ENCODE measurements at regions not wholly inside any gene's neighbourhood (a gene's known extent, or its start where the extent isn't known, plus 50 kb on each side); places are given as distances from the start of the nearest gene placed in this dataset.

DNA sequence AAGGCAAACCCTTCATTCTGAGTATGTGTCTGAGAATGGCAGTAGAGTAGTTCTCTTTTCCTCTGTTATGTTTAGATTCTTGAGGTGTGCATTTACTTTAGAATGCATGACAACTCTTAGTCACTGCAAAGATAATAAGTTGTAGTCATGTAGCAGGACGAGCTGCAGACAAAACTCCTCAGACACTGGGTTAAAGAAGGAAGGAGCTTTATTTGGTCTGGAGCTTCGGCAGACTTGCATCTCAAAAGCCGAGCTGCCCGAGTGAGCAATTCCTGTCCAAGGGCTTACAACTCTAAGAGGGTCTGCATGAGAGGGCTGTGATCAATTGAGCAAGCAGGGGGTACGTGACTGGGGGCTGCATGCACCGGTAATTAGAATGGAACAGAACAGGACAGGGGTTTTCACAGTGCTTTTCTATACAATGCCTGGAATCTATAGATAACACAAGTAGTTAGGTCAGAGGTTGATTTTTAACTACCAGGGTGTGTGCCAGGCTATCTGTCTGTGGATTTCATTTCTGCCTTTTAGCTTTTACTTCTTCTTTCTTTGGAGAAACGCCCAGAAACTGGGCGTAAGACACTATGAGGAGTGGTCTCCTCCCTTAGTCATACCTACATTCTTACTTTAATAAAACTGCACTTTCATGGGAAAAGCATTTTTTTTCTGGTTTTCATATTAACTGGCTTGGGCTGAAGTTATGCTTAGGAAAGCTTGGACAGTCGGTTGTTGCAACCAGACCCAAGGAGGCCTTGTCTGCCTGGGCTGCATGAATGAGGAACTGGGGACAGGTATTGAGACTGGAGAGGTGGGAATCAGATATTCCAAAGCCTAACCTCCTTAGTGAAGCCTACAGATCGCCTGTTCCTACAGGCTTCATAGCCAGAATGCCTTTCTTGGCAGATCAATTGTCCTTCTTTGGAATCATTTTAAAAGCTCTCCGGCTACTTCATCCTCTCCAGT, 115.1 kb downstream of the RHOU start:
- DNase-seq = no peak
- Mint-ChIP-seq H3K4me3 (no peak overlapping the region), H3K9me3 (peaks cover 5% of the 10 kb centered on the region)

DNA sequence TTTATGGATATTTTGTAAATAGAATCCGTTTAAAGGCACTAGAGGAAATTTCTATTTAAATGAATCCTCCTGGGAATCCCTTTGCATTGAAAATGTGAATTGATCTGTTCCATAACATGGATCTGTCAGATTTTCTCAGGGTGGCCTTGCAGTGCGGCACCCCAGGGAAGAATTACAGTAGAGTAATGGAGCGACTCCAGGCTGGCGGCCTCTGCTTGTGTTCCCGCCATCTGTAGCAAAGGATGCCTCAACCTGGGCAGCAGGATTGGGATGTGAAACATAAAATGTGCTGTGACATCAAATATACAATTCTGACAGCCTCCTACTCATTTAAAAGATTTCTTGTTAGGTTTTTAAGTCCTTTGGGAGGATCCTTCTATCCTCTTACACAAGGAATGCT, 115.9 kb downstream of the RHOU start:
- Mint-ChIP-seq H3K27me3 (ENCODE audit: insufficient read depth) (peaks cover 2% of the 10 kb centered on the region; the same call in 1 of the 2 replicates), H3K27ac (no peak overlapping the region), H3K36me3 (ENCODE audit: low read depth) (no peaks in the 10 kb centered on the region), H3K4me1 (ENCODE audit: low read depth) (no peaks in the 10 kb centered on the region), H3K9me3 (peaks cover 5% of the 10 kb centered on the region), H3K4me3 (no peak overlapping the region)
- TF ChIP-seq, protein P1, sequence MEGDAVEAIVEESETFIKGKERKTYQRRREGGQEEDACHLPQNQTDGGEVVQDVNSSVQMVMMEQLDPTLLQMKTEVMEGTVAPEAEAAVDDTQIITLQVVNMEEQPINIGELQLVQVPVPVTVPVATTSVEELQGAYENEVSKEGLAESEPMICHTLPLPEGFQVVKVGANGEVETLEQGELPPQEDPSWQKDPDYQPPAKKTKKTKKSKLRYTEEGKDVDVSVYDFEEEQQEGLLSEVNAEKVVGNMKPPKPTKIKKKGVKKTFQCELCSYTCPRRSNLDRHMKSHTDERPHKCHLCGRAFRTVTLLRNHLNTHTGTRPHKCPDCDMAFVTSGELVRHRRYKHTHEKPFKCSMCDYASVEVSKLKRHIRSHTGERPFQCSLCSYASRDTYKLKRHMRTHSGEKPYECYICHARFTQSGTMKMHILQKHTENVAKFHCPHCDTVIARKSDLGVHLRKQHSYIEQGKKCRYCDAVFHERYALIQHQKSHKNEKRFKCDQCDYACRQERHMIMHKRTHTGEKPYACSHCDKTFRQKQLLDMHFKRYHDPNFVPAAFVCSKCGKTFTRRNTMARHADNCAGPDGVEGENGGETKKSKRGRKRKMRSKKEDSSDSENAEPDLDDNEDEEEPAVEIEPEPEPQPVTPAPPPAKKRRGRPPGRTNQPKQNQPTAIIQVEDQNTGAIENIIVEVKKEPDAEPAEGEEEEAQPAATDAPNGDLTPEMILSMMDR (IDR thresholded peaks at IDR 0.05) = no peak
- DNase-seq = no peak

More for the DNA sequence above, 115.1 kb downstream of the RHOU start:
- H3K4me1 Mint-ChIP-seq (ENCODE audit: low read depth) = no peaks in the 10 kb centered on the region
- no peaks in the 10 kb centered on the region for H3K36me3 Mint-ChIP-seq (ENCODE audit: low read depth)
- TF ChIP-seq, protein P1 (IDR thresholded peaks at IDR 0.05) = no peak
- no peak overlapping the region for H3K27ac Mint-ChIP-seq
- H3K27me3 Mint-ChIP-seq (ENCODE audit: insufficient read depth) = no peaks in the 10 kb centered on the region

DNA sequence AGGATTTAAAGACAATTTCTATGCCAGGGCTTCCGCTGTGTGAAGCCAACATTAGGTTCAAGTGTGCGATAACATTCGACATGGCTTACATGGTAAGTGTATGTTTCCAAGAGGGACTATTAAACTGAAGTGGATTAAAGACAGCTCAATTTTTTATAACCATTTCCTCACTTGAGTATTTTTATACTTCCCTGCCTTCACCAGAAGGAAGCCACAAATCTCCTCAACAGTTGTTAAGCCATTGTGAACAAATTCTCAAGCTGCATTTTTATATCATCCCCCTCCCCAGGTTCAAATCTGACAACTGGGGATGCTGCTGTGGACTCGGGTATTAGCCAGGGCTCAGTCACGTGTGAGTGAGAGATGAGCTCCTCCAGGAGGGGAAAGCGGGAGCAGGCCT, 116.3 kb downstream of the RHOU start:
- Mint-ChIP-seq H3K27ac (no peak overlapping the region), H3K4me3 (no peak overlapping the region), H3K27me3 (ENCODE audit: insufficient read depth) (peaks cover 2% of the 10 kb centered on the region; the same call in 1 of the 2 replicates), H3K36me3 (ENCODE audit: low read depth) (no peaks in the 10 kb centered on the region), H3K9me3 (peaks cover 5% of the 10 kb centered on the region), H3K4me1 (ENCODE audit: low read depth) (no peaks in the 10 kb centered on the region)
- DNase-seq = no peak
- TF ChIP-seq, protein P1 (IDR thresholded peaks at IDR 0.05) = no peak

DNA sequence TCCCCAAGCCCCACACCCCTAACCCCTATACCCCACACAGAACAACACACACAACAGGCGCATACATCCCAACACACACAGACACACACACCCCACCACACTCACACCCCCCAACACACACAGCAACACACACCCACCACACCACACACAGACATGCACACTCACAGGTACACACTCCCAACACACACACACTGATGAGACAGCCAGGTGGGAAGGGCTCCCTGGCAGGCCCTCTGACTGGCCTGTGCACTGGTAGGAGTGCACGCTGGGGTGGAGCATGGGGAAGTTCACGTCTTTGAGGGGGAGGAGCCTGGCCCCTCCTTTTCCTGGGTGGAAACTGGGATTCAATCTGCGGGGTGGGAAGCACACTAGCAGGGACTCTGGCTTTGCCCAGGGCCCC, 116.7 kb downstream of the RHOU start:
- Mint-ChIP-seq H3K9me3 (peaks cover 5% of the 10 kb centered on the region), H3K4me3 (no peak overlapping the region), H3K27ac (no peak overlapping the region), H3K4me1 (ENCODE audit: low read depth) (no peaks in the 10 kb centered on the region), H3K36me3 (ENCODE audit: low read depth) (no peaks in the 10 kb centered on the region), H3K27me3 (ENCODE audit: insufficient read depth) (peaks cover 2% of the 10 kb centered on the region; the same call in 1 of the 2 replicates)
- no peak for DNase-seq
- TF ChIP-seq, protein P1 (IDR thresholded peaks at IDR 0.05) = no peak

DNA sequence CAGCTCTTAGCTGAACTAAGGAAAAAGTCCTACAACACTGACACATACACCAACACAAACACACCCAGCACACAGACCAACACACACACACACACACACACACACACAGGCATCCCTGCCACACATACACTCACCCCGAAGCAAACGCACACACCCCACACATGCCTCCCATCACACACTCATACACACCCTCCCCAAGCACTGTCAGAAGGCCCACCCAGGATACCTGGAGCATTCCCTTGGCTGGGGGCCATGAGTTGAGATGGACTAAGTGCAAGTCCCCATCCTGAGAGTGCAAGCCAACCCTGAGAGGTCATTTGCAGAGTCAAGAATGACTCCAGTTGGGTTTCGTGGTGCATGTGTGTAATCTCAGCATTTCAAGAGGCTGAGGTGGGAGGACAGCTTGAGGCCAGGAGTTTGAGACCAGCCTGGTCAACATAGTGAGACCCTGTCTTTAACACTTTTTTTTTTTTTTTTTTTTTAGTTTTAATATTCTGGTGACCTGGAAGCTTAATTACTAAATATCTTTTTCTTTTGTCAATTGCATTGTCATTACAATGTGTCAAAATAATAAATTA, 117.3 kb downstream of the RHOU start:
- H3K27me3 Mint-ChIP-seq (ENCODE audit: insufficient read depth) = peaks cover 2% of the 10 kb centered on the region; the same call in 1 of the 2 replicates
- DNase-seq = no peak
- H3K4me1 Mint-ChIP-seq (ENCODE audit: low read depth) = no peaks in the 10 kb centered on the region
- no peaks in the 10 kb centered on the region for H3K36me3 Mint-ChIP-seq (ENCODE audit: low read depth)
- no peak overlapping the region for H3K4me3 Mint-ChIP-seq
- no peak overlapping the region for H3K27ac Mint-ChIP-seq
- TF ChIP-seq, protein P1 (IDR thresholded peaks at IDR 0.05) = no peak
- H3K9me3 Mint-ChIP-seq = peaks cover 5% of the 10 kb centered on the region

Measured in HFFc6 (cell line).